ENCODE measurements at regions not wholly inside any gene's neighbourhood (a gene's known extent, or its start where the extent isn't known, plus 50 kb on each side); places are given as distances from the start of the nearest gene placed in this dataset.

DNA sequence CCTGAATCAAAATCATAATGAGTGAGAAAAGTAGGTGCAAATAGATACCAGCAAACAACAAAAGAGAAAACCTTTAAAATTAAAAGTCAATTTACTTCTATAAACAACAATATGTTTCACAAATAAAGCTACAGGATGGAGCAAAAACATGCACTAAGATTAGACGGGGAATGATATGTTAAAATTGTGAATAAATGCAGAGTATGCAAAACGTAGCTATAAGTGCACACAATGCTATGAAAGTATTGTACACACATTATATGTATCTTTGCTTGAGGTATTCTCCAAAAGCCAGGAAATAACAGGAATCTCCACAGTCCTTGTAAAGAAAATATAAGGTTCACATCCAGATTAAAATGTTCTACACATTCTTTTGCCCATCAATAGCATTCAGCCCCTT, 523.9 kb downstream of the EFNB2 start:
- TF ChIP-seq, protein P1, sequence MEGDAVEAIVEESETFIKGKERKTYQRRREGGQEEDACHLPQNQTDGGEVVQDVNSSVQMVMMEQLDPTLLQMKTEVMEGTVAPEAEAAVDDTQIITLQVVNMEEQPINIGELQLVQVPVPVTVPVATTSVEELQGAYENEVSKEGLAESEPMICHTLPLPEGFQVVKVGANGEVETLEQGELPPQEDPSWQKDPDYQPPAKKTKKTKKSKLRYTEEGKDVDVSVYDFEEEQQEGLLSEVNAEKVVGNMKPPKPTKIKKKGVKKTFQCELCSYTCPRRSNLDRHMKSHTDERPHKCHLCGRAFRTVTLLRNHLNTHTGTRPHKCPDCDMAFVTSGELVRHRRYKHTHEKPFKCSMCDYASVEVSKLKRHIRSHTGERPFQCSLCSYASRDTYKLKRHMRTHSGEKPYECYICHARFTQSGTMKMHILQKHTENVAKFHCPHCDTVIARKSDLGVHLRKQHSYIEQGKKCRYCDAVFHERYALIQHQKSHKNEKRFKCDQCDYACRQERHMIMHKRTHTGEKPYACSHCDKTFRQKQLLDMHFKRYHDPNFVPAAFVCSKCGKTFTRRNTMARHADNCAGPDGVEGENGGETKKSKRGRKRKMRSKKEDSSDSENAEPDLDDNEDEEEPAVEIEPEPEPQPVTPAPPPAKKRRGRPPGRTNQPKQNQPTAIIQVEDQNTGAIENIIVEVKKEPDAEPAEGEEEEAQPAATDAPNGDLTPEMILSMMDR (conservative IDR thresholded peaks at IDR 0.05; ENCODE audit: low read depth, low read length) = no peak
- TF ChIP-seq SMC3 (IDR thresholded peaks at IDR 0.05; ENCODE audit: low read depth, low read length) (no peak), POLR2A (IDR thresholded peaks at IDR 0.05; ENCODE audit: low read depth, low read length) (no peak), MXI1 (IDR thresholded peaks at IDR 0.05; ENCODE audit: borderline replicate concordance, low read depth, low read length) (no peak)

Data from IMR-90 (cell line).